H1 (cell line): ENCODE measurements at regions not wholly inside any gene's neighbourhood (a gene's known extent, or its start where the extent isn't known, plus 50 kb on each side); places are given as distances from the start of the nearest gene placed in this dataset.

ENCODE experiments used
- CTCF ChIA-PET: fragments of 300-600 bp; sonication (Branson Sonifier 250); formaldehyde crosslinking; loops from one replicate; lab custom pipeline; 2021; ENCODE audit not compliant: partially characterized antibody; lab: Charles Lee
- POLR2A ChIA-PET: fragments of 300-600 bp; sonication (Branson Sonifier 250); formaldehyde crosslinking; loops from one replicate; lab custom pipeline; 2021; ENCODE audit warnings: inconsistent platforms; ENCODE audit not compliant: partially characterized antibody; lab: Charles Lee
- DNase-seq, 2 experiments: peaks; one replicate each; pipeline versions ENCODE4 v3.0.0 to v3.0.0-alpha.2; 2010 to 2022; ENCODE audit warnings: low spot score in 2 of 2, low read depth in 1 of 2, mixed read lengths in 1 of 2
- FAIRE-seq: peaks from 2 replicates; lab custom pipeline; 2011; peaks lifted over from hg19 to GRCh38; lab: Jason Lieb, UNC
- H2AFZ ChIP-seq: 2 replicates; pipeline ENCODE4 v1.8.1; 2012; ENCODE audit warnings: low read length, inconsistent platforms
- H2AK5ac ChIP-seq: 2 replicates; pipeline ENCODE4 v1.6.1; 2013; ENCODE audit warnings: low read depth, low read length
- H2BK120ac ChIP-seq: replicated peaks from 2 replicates; pipeline ENCODE3; 2013; ENCODE audit warnings: low read depth, low read length, inconsistent platforms
- H2BK12ac ChIP-seq: 2 replicates; pipeline ENCODE4 v1.6.1; 2013; ENCODE audit warnings: low read depth, low read length
- H2BK15ac ChIP-seq: 2 replicates; pipeline ENCODE4 v1.6.1; 2013; ENCODE audit warnings: low read length
- H2BK20ac ChIP-seq: 2 replicates; pipeline ENCODE4 v1.6.1; 2013; ENCODE audit warnings: low read length
- H2BK5ac ChIP-seq: 2 replicates; pipeline ENCODE4 v1.6.1; 2013; ENCODE audit warnings: low read depth, low read length
- H3K14ac ChIP-seq: 2 replicates; pipeline ENCODE4 v1.6.1; 2013; ENCODE audit warnings: inconsistent platforms; ENCODE audit not compliant: insufficient read length
- H3K18ac ChIP-seq: 2 replicates; pipeline ENCODE4 v1.6.1; 2013; ENCODE audit warnings: low read length; ENCODE audit errors: extremely low read depth
- H3K23ac ChIP-seq: 2 replicates; pipeline ENCODE4 v1.6.1; 2013; ENCODE audit warnings: inconsistent platforms; ENCODE audit not compliant: insufficient read length
- H3K23me2 ChIP-seq: 2 replicates; pipeline ENCODE4 v1.6.1; 2013; ENCODE audit warnings: low read depth, low read length
- H3K27ac ChIP-seq: 2 replicates; pipeline ENCODE4 v1.6.1; 2011; ENCODE audit warnings: low read depth, low read length, inconsistent platforms
- H3K27me3 ChIP-seq, 4 experiments: replicated peaks in 1 of 4; 1 replicate in 1 of 4; 2 replicates in 3 of 4; pipeline versions ENCODE4 v1.6.1 to v1.8.1; 2011 to 2013; ENCODE audit warnings: low read length in 3 of 4, mild to moderate bottlenecking in 3 of 4, inconsistent platforms in 2 of 4, mixed read lengths in 2 of 4, moderate library complexity in 1 of 4; ENCODE audit not compliant: control insufficient read depth in 3 of 4, insufficient read depth in 3 of 4; ENCODE audit errors: extremely low read depth in 1 of 4
- H3K36me3 ChIP-seq, 4 experiments: 2 replicates each; pipeline versions ENCODE4 v1.6.1 to v1.8.1; 2011 to 2013; ENCODE audit warnings: mild to moderate bottlenecking in 4 of 4, low read length in 3 of 4, moderate library complexity in 2 of 4, control low read depth in 1 of 4, inconsistent platforms in 1 of 4; ENCODE audit not compliant: insufficient read depth in 4 of 4, control insufficient read depth in 2 of 4
- H3K4ac ChIP-seq: replicated peaks from 2 replicates; pipeline ENCODE3; 2013; ENCODE audit warnings: low read length, low read depth, mixed read lengths, inconsistent platforms; ENCODE audit not compliant: insufficient read length
- H3K4me1 ChIP-seq, 4 experiments: replicated peaks in 1 of 4; 1 replicate in 1 of 4; 2 replicates in 3 of 4; pipeline versions ENCODE4 v1.6.1 to v1.8.1; 2011 to 2013; ENCODE audit warnings: low read length in 3 of 4, inconsistent platforms in 2 of 4, mixed read lengths in 1 of 4; ENCODE audit not compliant: insufficient read depth in 4 of 4, control insufficient read depth in 3 of 4
- H3K4me2 ChIP-seq, 2 experiments: 2 replicates each; pipeline versions ENCODE4 v1.6.1 to v1.8.1; 2011 to 2013; ENCODE audit warnings: low read depth in 2 of 2, low read length in 2 of 2, control low read depth in 1 of 2, inconsistent platforms in 1 of 2, mild to moderate bottlenecking in 1 of 2; ENCODE audit not compliant: insufficient read depth in 1 of 2
- H3K4me3 ChIP-seq, 4 experiments: fragments of 200-600, 300-600 bp in 1 of 4; sonication (generic), shearing (Covaris generic), sonication (Bioruptor Twin) in 1 of 4; 2 replicates each; pipeline versions ENCODE4 v1.5.1 to v1.8.1; 2011 to 2016; ENCODE audit warnings: low read length in 4 of 4, low read depth in 3 of 4, control low read depth in 2 of 4, inconsistent platforms in 2 of 4, mild to moderate bottlenecking in 2 of 4, mixed read lengths in 1 of 4, moderate library complexity in 1 of 4; ENCODE audit not compliant: insufficient read depth in 2 of 4; ENCODE audit errors: extremely low read depth in 1 of 4
- H3K56ac ChIP-seq: replicated peaks from 2 replicates; pipeline ENCODE3; 2013; ENCODE audit warnings: low read depth, mild to moderate bottlenecking, mixed read lengths, low read length, inconsistent platforms; ENCODE audit not compliant: insufficient read length
- H3K79me1 ChIP-seq: 2 replicates; pipeline ENCODE4 v1.6.1; 2013; ENCODE audit warnings: low read depth, low read length, control low read depth
- H3K79me2 ChIP-seq, 2 experiments: 2 replicates each; pipeline versions ENCODE4 v1.6.1 to v1.8.1; 2012 to 2013; ENCODE audit warnings: low read length in 2 of 2, mild to moderate bottlenecking in 2 of 2, inconsistent platforms in 1 of 2; ENCODE audit not compliant: insufficient read depth in 2 of 2, control insufficient read depth in 1 of 2
- H3K9ac ChIP-seq, 4 experiments: replicated peaks in 1 of 4; 1 replicate in 1 of 4; 2 replicates in 3 of 4; pipeline versions ENCODE4 v1.6.1 to v1.8.1; 2011 to 2013; ENCODE audit warnings: low read depth in 3 of 4, low read length in 3 of 4, control low read depth in 2 of 4, mild to moderate bottlenecking in 2 of 4, moderate library complexity in 2 of 4, inconsistent platforms in 1 of 4; ENCODE audit errors: extremely low read depth in 1 of 4
- H3K9me3 ChIP-seq, 2 experiments: 2 replicates each; pipeline versions ENCODE4 v1.6.1 to v1.8.1; 2012 to 2013; ENCODE audit warnings: mild to moderate bottlenecking in 2 of 2, moderate library complexity in 2 of 2, control low read depth in 1 of 2, inconsistent platforms in 1 of 2, low read depth in 1 of 2, low read length in 1 of 2, mixed read lengths in 1 of 2; ENCODE audit not compliant: insufficient read depth in 2 of 2
- H4K20me1 ChIP-seq, 2 experiments: replicated peaks in 1 of 2; 2 replicates each; pipeline versions ENCODE3 to v1.8.1; 2011 to 2013; ENCODE audit warnings: inconsistent platforms in 2 of 2, low read length in 2 of 2, mild to moderate bottlenecking in 1 of 2; ENCODE audit not compliant: insufficient read depth in 2 of 2, control insufficient read depth in 1 of 2
- H4K5ac ChIP-seq: 2 replicates; pipeline ENCODE4 v1.6.1; 2013; ENCODE audit warnings: low read length, low read depth, mixed read lengths, inconsistent platforms; ENCODE audit not compliant: insufficient read length
- H4K8ac ChIP-seq: 2 replicates; pipeline ENCODE4 v1.8.0; 2013; ENCODE audit warnings: mild to moderate bottlenecking, moderate library complexity, low read length, inconsistent platforms; ENCODE audit not compliant: insufficient read depth; ENCODE audit errors: extremely low read depth
- H4K91ac ChIP-seq: replicated peaks from 2 replicates; pipeline ENCODE3; 2013; ENCODE audit warnings: low read length, mixed read lengths, inconsistent platforms; ENCODE audit not compliant: insufficient read length
- BACH1 ChIP-seq: IDR thresholded peaks from 2 replicates; pipeline ENCODE4 v1.6.1; 2012; ENCODE audit warnings: low read length, improper control_type of control experiment
- CBX5 ChIP-seq: fragments of 300-800, 300-1000 bp; sonication (generic); IDR thresholded peaks from 2 replicates; pipeline ENCODE4 v1.7.1; 2016; ENCODE audit warnings: antibody characterized with exemption, low read length, low read depth
- CHD1 ChIP-seq: IDR thresholded peaks from 2 replicates; pipeline ENCODE4 v1.6.1; 2012; ENCODE audit warnings: low read depth, low read length, improper control_type of control experiment
- CREB1 ChIP-seq: IDR thresholded peaks from 2 replicates; pipeline ENCODE4 v1.6.1; 2012; ENCODE audit warnings: inconsistent platforms
- GTF2F1 ChIP-seq: IDR thresholded peaks from 2 replicates; pipeline ENCODE4 v1.6.1; 2012; ENCODE audit warnings: low read depth, low read length, improper control_type of control experiment, borderline replicate concordance
- PHF8 ChIP-seq: fragments of 200-600 bp; sonication (generic); conservative IDR thresholded peaks from 2 replicates; pipeline ENCODE4 v1.7.1; 2012; ENCODE audit warnings: low read depth, mild to moderate bottlenecking, inconsistent platforms, low read length, moderate library complexity
- POU5F1 ChIP-seq: IDR thresholded peaks from 2 replicates; pipeline ENCODE4 v1.6.1; 2011; ENCODE audit warnings: low read depth, mild to moderate bottlenecking, low read length, moderate library complexity
- RAD21 ChIP-seq, 2 experiments: IDR thresholded peaks in 1 of 2; conservative IDR thresholded peaks in 1 of 2; 2 replicates each; pipeline ENCODE4 v1.6.1; 2011; ENCODE audit warnings: low read depth in 2 of 2, low read length in 2 of 2, improper control_type of control experiment in 1 of 2, inconsistent platforms in 1 of 2, mild to moderate bottlenecking in 1 of 2, moderate library complexity in 1 of 2
- RXRA ChIP-seq: IDR thresholded peaks from 2 replicates; pipeline ENCODE4 v1.6.1; 2011; ENCODE audit warnings: low read depth, mild to moderate bottlenecking, low read length, moderate library complexity; ENCODE audit not compliant: insufficient read depth
- TEAD4 ChIP-seq: IDR thresholded peaks from 2 replicates; pipeline ENCODE4 v1.6.1; 2012; ENCODE audit warnings: low read depth, low read length, inconsistent platforms, mixed read lengths
- WGBS, 2 experiments: shearing (Covaris generic) in 1 of 2; methylation state at CpG; one replicate each; pipeline versions ENCODE4 v1.1.6 to v1.1.7; 2013 to 2015; ENCODE audit warnings: low lambda C conversion rate in 2 of 2, mixed read lengths in 2 of 2, inconsistent platforms in 1 of 2, low coverage in 1 of 2, missing lambda C conversion rate in 1 of 2; ENCODE audit not compliant: insufficient replicate concordance in 2 of 2, insufficient coverage in 1 of 2, insufficient read length in 1 of 2; ENCODE audit errors: extremely low coverage in 1 of 2, missing lambda C conversion rate in 1 of 2; 5-methylcytosine and 5-hydroxymethylcytosine counted together
- TF ChIP-seq, protein P1 (sequence below), 3 experiments: IDR thresholded peaks; 1 replicate in 2 of 3; 2 replicates in 1 of 3; pipeline versions ENCODE4 v1.5.1 to v1.6.1; 2011; ENCODE audit warnings: low read length in 3 of 3, mild to moderate bottlenecking in 3 of 3, inconsistent platforms in 2 of 3, low read depth in 1 of 3, moderate library complexity in 1 of 3; ENCODE audit not compliant: insufficient read depth in 1 of 3; ENCODE audit errors: control extremely low read depth in 1 of 3

DNA sequence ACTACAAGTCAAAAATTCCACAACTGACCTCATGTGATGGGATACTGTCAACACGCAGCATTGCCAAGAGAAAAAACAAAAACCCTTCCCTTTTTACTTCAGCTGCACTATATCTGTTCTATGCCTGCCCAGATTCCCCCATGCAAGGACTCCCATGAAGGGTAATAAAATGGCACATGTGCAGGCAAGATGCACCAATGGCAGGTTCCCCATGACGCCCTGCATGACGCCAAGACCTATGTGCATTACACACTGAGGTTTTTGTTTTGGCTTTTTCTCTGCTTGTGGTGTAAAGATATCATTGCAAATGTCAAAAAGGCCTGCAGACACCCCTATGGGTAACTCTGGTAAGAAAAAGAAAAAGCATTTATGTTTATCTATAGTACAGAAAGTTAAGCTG is 403.4 kb downstream of the HDGFL1 start:
- H3K23ac ChIP-seq, result no peak overlapping the region
- no peaks in the 10 kb centered on the region for H3K9me3 ChIP-seq
- H3K79me1 ChIP-seq, result no peaks in the 10 kb centered on the region
- FAIRE-seq (no peak), DNase-seq (no peak)
- H3K4me1 ChIP-seq, result no peaks in the 10 kb centered on the region
- H4K5ac ChIP-seq, result no peak overlapping the region
- H4K8ac ChIP-seq, result no peak overlapping the region
- H3K4ac ChIP-seq, result no peak overlapping the region
- no peaks in the 10 kb centered on the region for H3K27me3 ChIP-seq
- no peak overlapping the region for H2BK15ac ChIP-seq
- no peak overlapping the region for H3K18ac ChIP-seq
- no peaks in the 10 kb centered on the region for H3K36me3 ChIP-seq
- H4K20me1 ChIP-seq, result no peaks in the 10 kb centered on the region
- ChIA-PET POLR2A (no interaction called here), CTCF (no interaction called here)
- no peak overlapping the region for H2BK12ac ChIP-seq
- no peak overlapping the region for H4K91ac ChIP-seq
- WGBS, 2 experiments, result 100% methylated on average over 3 of the region's 3 CpGs; no CpG with 5 or more reads in 1 of the 2 experiments
- H3K14ac ChIP-seq, result no peak overlapping the region
- no peak overlapping the region for H2AK5ac ChIP-seq
- H3K79me2 ChIP-seq, result no peaks in the 10 kb centered on the region
- no peak overlapping the region for H3K56ac ChIP-seq
- H3K4me3 ChIP-seq, result no peak overlapping the region
- no peak overlapping the region for H3K4me2 ChIP-seq
- H2AFZ ChIP-seq, result no peak overlapping the region
- H2BK120ac ChIP-seq, result no peak overlapping the region
- no peak overlapping the region for H3K27ac ChIP-seq
- no peaks in the 10 kb centered on the region for H3K23me2 ChIP-seq
- no peak overlapping the region for H2BK5ac ChIP-seq
- no peak overlapping the region for H2BK20ac ChIP-seq
- H3K9ac ChIP-seq, result no peak overlapping the region
- TF ChIP-seq BACH1, result no peak
- no peak for TF ChIP-seq GTF2F1
- no peak for TF ChIP-seq RXRA
- TF ChIP-seq CHD1, result no peak
- no peak for TF ChIP-seq RAD21 (IDR thresholded peaks at IDR 0.05 in 1 of 2, conservative IDR thresholded peaks at IDR 0.05 in 1 of 2; ENCODE audit: low read depth in 2 of 2, low read length in 2 of 2)
- no peak for TF ChIP-seq CBX5
- no peak for TF ChIP-seq CREB1
- TF ChIP-seq PHF8, result no peak
- no peak for TF ChIP-seq TEAD4
- no peak for TF ChIP-seq POU5F1
- TF ChIP-seq, protein P1, sequence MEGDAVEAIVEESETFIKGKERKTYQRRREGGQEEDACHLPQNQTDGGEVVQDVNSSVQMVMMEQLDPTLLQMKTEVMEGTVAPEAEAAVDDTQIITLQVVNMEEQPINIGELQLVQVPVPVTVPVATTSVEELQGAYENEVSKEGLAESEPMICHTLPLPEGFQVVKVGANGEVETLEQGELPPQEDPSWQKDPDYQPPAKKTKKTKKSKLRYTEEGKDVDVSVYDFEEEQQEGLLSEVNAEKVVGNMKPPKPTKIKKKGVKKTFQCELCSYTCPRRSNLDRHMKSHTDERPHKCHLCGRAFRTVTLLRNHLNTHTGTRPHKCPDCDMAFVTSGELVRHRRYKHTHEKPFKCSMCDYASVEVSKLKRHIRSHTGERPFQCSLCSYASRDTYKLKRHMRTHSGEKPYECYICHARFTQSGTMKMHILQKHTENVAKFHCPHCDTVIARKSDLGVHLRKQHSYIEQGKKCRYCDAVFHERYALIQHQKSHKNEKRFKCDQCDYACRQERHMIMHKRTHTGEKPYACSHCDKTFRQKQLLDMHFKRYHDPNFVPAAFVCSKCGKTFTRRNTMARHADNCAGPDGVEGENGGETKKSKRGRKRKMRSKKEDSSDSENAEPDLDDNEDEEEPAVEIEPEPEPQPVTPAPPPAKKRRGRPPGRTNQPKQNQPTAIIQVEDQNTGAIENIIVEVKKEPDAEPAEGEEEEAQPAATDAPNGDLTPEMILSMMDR (IDR thresholded peaks at IDR 0.05; ENCODE audit: control extremely low read depth in 1 of 3, insufficient read depth in 1 of 3, low read depth in 1 of 3, low read length in 3 of 3), result no peak
